Eye (tissue), 1 donor: ENCODE measurements at regions not wholly inside any gene's neighbourhood (a gene's known extent, or its start where the extent isn't known, plus 50 kb on each side); places are given as distances from the start of the nearest gene placed in this dataset.
A peak's percentile ranks its signal among the peaks of the same experiment; 100 is the strongest.

Experiments used
- DNase-seq: peaks from one replicate; pipeline ENCODE4 v3.0.0-alpha.2; 2015

DNA sequence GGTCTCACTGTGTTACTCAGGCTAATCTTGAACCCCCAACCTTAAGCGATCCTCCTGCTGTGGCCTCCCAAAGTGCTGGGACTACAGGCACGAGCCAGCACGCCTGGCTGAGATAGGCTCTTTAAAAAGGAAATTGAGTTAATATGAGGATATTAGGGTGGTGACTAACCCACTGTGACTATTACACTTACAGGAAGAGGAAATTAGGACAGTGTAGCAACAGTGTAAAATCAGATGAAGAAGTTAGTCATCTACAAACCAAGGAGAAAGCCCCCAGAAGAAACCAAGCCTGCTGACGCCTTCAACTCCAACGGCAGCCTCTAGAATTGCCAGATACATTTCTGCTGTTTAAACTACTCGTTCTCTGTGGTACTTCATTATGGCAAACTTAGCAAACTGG is 711.9 kb downstream of the SUCLG1 start:
- no peak for DNase-seq

- no peak for DNase-seq
Measured at GRCh38 chr2:83744855-83745254, 714.2 kb downstream of the SUCLG1 start.

- DNase-seq: peak; percentile 40
Measured at GRCh38 chr2:83742117-83742782, 716.8 kb downstream of the SUCLG1 start.

- no peak for DNase-seq
Measured at GRCh38 chr2:83730223-83730622, 728.9 kb downstream of the SUCLG1 start.

GRCh38 chr2:83725735-83726134 is 733.3 kb downstream of the SUCLG1 start:
- no peak for DNase-seq

DNA sequence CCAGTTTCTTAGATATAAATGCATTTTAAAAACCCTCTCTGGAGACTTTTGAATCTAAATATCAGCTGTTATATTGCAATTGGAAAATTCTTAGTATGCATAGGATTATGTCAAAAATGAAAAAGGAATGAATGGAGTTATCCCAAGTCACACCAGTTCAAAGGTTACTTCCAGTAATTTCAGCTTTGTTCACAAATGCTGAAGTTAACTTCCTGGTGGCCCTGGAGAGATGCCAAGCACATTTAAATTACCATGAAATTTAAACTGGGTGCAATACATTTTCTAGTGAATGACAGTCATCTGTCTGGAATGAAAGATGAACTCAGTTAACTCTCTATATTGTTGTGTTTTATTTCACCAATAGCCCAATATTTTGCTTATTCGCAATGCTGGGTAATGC is 753.9 kb downstream of the SUCLG1 start:
- DNase-seq: no peak

DNA sequence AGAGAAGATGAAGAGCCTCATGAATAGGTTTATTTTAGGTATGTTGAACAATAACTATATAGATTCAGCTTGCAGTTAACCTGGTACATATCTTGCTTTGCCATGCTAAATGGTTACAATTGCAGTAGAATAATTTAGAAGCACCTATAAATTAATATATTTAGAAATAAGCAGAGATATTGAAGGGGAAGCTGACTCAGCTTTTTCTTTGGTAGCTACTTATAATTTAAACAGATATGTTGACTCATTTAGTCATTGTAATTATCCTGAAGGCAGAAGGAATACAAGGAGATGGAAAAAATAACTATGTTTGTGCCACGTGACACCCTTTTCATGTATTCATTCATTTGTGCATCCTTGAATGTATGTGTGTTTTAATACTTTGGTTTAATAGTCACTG is 755.5 kb downstream of the SUCLG1 start:
- no peak for DNase-seq

GRCh38 chr2:83696838-83697237 is 762.2 kb downstream of the SUCLG1 start:
- DNase-seq: no peak

DNA sequence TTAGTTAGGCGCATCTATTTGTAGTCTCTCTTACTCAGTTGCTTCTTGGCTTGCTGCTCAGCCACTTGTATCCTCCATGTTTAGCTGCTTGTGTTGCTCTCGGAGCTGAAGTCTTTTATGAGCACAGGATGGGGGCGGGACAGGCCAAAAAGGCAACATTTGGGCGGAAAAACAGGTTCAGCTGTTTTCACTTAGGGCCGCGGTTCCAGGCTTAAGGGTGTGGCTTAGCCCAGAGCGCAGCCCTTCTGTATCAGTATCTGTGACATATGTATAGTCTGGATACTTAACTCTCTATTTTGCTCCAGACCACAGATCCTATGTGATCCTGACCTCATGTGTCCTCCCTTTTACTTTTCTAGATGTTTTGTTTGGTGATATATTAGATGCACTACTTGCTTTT is 763.5 kb downstream of the SUCLG1 start:
- DNase-seq: no peak

DNA sequence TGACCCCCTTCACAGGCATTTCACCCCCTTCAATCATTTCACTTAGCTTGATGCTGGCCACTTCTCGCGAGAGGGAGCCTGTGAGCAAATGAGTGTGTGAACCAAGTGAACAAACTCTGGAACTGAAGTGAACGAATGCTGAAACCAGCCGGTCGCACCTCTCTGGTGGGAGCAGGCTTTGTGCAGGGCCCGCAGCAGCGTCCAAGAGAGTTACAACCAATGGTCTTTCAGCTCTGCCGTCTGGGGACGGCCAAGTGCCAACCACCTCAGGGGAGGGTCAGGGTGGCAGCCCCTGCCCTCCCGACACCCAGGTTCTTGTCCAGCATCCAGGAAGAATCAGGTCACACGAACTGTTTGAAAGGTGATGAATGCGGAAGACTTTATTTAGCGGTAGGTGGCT is 764.0 kb downstream of the SUCLG1 start:
- DNase-seq: no peak

DNA sequence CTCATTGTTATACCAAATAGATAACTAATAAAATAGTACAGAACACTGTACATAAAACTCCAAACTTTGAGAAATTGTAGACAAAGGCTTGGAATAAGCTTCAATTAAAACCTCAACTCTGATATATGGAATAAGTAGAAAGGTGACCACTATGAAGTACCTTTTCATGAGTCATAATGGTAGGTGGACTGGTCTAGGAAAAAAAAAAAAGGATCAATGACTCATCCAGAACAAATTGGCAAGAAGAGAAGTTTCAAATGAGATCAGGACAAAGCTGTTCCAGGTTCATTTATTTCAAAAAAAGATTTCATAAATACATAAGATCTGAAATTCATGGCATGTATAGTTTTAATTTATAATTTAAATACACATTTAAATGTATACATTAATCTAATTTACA is 769.7 kb downstream of the SUCLG1 start:
- no peak for DNase-seq

GRCh38 chr2:83686863-83687262 is 772.2 kb downstream of the SUCLG1 start:
- no peak for DNase-seq

DNA sequence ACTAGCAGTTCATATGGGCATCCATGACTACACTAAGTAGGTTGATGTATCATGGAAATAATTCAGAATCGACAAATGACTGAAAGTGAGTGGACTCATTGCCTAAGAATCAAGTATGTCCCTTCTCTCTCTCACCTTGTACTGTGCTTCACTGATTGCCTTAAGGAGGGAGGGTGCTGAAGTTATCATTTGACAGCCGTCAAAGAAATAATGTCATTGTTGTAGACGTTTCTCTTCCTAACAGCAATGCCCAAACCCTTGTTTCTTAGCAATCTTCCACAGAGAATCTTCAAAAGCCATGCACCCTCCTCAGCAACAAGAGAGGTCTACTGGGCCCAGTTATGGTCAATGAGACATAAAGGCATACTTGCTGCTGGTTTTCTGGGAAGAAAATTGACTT is 785.0 kb downstream of the SUCLG1 start:
- DNase-seq: no peak

DNA sequence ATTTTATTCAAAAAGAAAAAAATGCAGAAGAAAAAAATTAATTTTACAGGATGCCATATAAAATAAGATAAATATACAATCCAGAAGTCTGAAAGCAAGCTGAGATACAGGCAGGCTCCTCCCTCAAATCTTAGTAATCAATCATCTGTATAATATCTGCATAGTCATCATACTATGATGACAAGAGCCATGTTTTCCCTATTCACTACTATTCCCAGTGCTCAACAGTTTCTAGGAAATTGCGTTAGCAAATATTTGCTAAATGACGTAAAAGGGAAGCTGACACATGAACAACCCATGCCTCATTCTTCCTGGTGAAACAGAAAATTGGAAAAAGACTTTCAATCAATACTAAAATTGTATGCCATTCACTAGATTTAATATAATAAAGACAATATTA is 793.2 kb downstream of the SUCLG1 start:
- no peak for DNase-seq

- DNase-seq: no peak
Measured at GRCh38 chr2:83665154-83665553, 793.9 kb downstream of the SUCLG1 start.

GRCh38 chr2:83661711-83662110 is 797.4 kb downstream of the SUCLG1 start:
- no peak for DNase-seq

- DNase-seq: no peak
Measured at GRCh38 chr2:83654091-83654611, 804.9 kb downstream of the SUCLG1 start.

DNA sequence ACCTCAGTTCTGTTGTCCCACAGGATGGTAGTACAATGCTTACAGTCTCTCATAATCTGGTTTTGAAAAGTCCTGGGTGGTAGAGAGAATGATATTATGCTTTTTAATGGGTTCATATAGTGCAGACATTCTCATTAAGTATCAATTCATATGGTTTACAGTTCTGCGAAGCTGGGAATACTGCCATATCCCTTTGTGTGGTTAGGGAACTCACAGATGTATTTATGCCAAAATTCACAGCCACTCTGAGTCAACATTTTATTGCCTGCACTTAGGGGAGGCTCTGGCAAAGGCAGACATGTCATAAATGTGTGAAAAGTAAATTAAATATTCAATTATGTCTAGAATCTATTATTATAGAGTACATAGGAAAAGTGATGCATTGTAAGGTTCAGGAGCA is 808.2 kb downstream of the SUCLG1 start:
- no peak for DNase-seq

DNA sequence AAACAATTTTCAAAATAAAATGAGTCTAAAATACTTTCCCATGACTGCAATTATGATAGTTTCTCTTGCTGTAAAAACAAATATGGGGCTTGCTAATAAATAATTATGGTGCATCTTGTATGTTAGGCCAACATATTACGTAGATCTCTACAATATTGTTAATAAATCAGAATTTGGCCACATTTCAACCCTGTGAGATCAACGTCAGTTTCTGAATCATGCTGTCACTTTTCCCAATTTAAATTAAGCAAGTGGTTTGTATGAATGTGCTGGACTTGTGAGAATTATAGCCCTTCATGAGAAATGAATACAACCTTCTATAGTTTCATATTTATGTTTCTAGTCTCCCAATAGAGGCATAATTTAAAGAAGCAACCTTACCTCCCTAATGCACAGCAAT is 808.9 kb downstream of the SUCLG1 start:
- DNase-seq: no peak

- DNase-seq: no peak
Measured at GRCh38 chr2:83640506-83640905, 818.6 kb downstream of the SUCLG1 start.

- DNase-seq: no peak
Measured at GRCh38 chr2:83633423-83633822, 825.7 kb downstream of the SUCLG1 start.

DNA sequence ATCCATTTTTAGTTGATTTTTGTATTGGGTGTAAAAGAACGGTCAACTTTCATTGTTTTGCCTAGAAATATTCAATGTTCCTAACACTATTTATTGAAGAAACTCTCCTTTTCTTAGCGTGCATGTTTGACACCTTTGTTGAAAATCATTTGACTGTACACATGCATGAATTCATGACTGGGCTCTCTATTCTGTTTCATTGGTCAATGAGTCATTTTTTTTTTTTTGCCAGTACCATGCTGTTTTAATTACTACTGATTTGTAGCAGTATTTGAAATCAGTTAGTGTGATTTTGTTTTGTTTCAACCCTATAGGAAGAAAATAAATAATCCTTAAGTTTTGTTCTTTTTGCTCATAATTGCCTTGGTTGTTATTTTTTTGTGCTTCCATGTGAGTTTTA is 828.7 kb downstream of the SUCLG1 start:
- DNase-seq: no peak

GRCh38 chr2:83615511-83615910 is 843.6 kb downstream of the SUCLG1 start:
- DNase-seq: no peak

GRCh38 chr2:83613178-83613577 is 845.9 kb downstream of the SUCLG1 start:
- DNase-seq: no peak

- DNase-seq: no peak
Measured at GRCh38 chr2:83602753-83603152, 856.3 kb downstream of the SUCLG1 start.
